ENCODE measurements at regions not wholly inside any gene's neighbourhood (a gene's known extent, or its start where the extent isn't known, plus 50 kb on each side); places are given as distances from the start of the nearest gene placed in this dataset.

DNA sequence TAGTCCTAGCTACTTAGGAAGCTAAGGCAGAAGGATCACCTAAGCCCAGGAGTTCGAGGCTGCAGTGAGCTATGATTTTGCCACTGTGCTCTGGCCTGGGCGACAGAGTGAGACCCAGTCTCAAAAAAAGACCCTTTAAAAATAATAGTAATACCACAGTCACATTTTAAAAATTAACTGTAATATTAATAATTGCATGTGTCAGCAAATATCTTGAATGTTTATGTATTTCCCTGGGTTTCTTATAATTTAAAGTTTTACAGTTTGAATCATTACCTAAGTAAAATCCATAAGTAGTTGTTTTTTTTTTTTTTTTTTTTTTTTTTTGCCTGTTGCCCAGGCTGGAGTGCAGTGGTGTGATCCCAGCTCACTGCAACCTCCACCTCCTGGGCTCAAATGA, 69.2 kb downstream of the LYZL2 start:
- peaks cover 0 to 37% (median 3%) of the 10 kb centered on the region in 10 experiments; a peak in 10 of 20 replicates for H3K4me1 ChIP-seq
- no peaks in the 10 kb centered on the region for H3K36me3 ChIP-seq
- 0 out of 22 replicates have a peak, but pooled peaks cover 0 to 12% (median 0%) of the 10 kb centered on the region in 11 experiments for H3K9me3 ChIP-seq (replicated peaks in 1 of 11)
- no peak for TF ChIP-seq Cebpa-rat (IDR thresholded peaks at IDR 0.05)
- H3K27me3 ChIP-seq, result no peaks in the 10 kb centered on the region
- H3K4me2 ChIP-seq, result no peak overlapping the region
- no peaks in the 10 kb centered on the region for H4K20me1 ChIP-seq
- no peak overlapping the region for H3K27ac ChIP-seq
- no peak overlapping the region for H3K4me3 ChIP-seq
- no peak overlapping the region for H3K9ac ChIP-seq

DNA sequence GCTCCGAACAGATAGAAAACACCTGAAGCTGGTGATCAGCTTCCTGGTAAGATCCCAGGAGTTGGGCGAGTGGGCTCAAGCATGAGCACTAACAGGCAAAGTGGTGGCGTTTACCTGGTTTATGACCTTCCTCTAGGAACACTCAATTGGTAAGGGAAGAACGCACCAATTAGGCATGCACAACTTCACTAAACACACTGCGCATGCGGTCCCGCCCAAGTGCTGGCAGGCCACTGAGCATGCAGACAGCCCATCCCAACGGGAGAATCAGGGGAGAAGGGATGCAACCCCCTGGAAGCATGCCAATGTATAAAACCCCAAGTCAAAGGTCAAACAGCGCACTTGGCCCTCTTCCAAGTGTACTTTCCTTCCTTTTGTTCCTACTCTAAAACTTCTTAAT, 70.4 kb downstream of the LYZL2 start:
- H3K27me3 ChIP-seq, result no peaks in the 10 kb centered on the region
- peaks cover 4 to 48% (median 9%) of the 10 kb centered on the region in 10 experiments; a peak in 19 of 20 replicates for H3K4me1 ChIP-seq
- H3K9ac ChIP-seq, result no peak overlapping the region
- no peak overlapping the region for H3K27ac ChIP-seq
- no peaks in the 10 kb centered on the region for H3K36me3 ChIP-seq
- TF ChIP-seq Cebpa-rat (IDR thresholded peaks at IDR 0.05), result no peak
- H4K20me1 ChIP-seq, result no peaks in the 10 kb centered on the region
- H3K4me3 ChIP-seq, result no peak overlapping the region
- H3K4me2 ChIP-seq, result no peak overlapping the region
- H3K9me3 ChIP-seq (replicated peaks in 1 of 11), result 0 out of 22 replicates have a peak, but pooled peaks cover 0 to 12% (median 0%) of the 10 kb centered on the region in 11 experiments

DNA sequence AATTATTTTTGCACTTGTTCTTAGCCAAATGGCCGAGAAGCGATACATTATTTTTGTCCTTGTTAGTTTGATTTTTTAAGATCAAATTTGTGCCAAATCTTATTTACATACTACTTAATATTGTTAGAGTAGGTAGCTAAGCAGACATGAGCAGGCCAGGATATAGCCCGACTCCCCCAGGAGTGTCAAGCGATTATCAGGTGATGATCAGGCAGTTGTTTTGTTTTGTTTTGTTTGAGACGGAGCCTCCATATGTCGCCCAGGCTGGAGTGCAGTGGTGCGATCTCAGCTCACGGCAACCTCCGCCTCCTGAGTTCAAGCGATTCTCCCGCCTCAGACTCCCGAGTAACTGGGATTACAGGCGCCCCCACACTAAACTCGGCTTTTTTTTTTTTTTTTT, 71.1 kb downstream of the LYZL2 start:
- Histone ChIP-seq H3K27ac (no peak overlapping the region), H3K36me3 (no peaks in the 10 kb centered on the region), H3K4me3 (no peak overlapping the region), H3K9ac (no peak overlapping the region), H4K20me1 (no peaks in the 10 kb centered on the region), H3K9me3 (replicated peaks in 1 of 11) (0 out of 22 replicates have a peak, but pooled peaks cover 0 to 12% (median 0%) of the 10 kb centered on the region in 11 experiments), H3K27me3 (no peaks in the 10 kb centered on the region), H3K4me1 (peaks cover 11 to 56% (median 16%) of the 10 kb centered on the region in 10 experiments), H3K4me2 (peak overlapping the region in 1 of 11 experiments; percentile 68; a peak in 2 of 22 replicates)
- TF ChIP-seq Cebpa-rat (IDR thresholded peaks at IDR 0.05), result no peak

DNA sequence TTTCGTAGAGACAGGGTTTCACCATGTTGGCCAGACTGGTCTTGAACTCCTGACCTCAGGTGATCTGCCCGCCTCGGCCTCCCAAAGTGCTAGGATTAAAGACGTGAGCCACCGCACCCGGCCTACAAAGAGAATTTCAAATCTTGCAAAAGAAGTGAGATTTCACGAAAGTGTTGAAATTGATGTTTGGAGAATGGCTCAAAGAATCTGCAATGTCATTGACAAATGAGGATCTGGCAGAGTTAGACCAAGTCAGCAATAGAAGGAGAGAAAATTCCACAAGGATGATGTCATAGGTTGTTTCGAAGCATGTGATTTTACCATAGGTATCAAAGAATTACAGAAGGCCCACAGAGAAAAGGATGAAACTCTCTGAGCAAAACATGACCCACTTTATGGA, 71.7 kb downstream of the LYZL2 start:
- Histone ChIP-seq H3K27ac (peak overlapping the region in 1 of 11 experiments; percentile 40; a peak in 2 of 22 replicates), H3K36me3 (no peaks in the 10 kb centered on the region), H3K9ac (no peak overlapping the region), H4K20me1 (no peaks in the 10 kb centered on the region), H3K27me3 (no peaks in the 10 kb centered on the region), H3K4me3 (no peak overlapping the region), H3K4me2 (peak overlapping the region in 3 of 11 experiments; percentile 67 to 77 (median 68); a peak in 6 of 22 replicates), H3K4me1 (peaks cover 17 to 61% (median 22%) of the 10 kb centered on the region in 10 experiments), H3K9me3 (replicated peaks in 1 of 11) (0 out of 22 replicates have a peak, but pooled peaks cover 0 to 10% (median 0%) of the 10 kb centered on the region in 11 experiments)
- TF ChIP-seq Cebpa-rat (IDR thresholded peaks at IDR 0.05), result no peak

DNA sequence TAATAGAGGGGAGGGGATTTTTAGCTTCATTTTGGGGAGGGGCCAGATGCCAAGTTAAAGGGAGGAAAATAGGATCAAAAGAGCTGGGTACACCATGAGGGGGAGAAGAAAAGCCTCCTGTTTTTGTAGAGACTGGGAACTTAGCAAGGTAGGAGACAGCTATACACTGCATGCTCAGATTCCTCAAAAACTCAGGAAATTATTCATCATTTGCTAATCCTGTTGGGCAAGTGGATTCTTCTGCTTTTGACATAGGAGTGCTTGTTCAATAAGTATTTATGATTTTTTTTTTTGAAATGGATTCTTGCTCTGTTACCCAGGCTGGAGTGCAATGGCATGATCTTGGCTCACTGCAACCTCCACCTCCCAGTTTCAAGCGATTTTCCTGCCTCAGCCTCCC, 73.4 kb downstream of the LYZL2 start:
- H3K4me3 ChIP-seq, result no peak overlapping the region
- H3K9ac ChIP-seq, result no peak overlapping the region
- H3K36me3 ChIP-seq, result no peaks in the 10 kb centered on the region
- peak overlapping the region in 4 of 11 experiments; percentile 56 to 77 (median 68); a peak in 8 of 22 replicates for H3K4me2 ChIP-seq
- no peaks in the 10 kb centered on the region for H4K20me1 ChIP-seq
- peaks cover 25 to 73% (median 33%) of the 10 kb centered on the region in 10 experiments for H3K4me1 ChIP-seq
- peak overlapping the region in 1 of 11 experiments; percentile 40; a peak in 1 of 22 replicates for H3K27ac ChIP-seq
- H3K27me3 ChIP-seq, result no peaks in the 10 kb centered on the region
- TF ChIP-seq Cebpa-rat (IDR thresholded peaks at IDR 0.05), result no peak
- no peaks in the 10 kb centered on the region for H3K9me3 ChIP-seq (replicated peaks in 1 of 11)

DNA sequence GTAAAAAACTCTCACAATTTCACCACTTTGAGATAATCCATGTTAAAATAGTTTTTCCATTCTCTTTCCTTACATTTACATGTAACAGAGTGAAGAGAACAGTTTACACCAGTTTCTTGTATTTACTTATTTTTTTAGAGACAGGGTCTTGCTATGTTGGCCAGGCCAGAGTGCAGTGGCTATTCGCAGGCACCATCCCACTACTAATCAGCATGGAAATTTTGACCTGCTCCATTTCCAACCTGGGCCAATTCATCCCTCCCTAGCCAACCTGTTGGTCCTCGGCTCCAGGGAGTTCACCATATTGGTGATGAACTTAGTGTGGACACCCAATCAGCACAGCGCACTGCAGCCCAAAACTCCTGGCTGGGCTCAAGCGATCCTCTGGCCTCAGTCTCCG, 74.1 kb downstream of the LYZL2 start:
- H3K4me3 ChIP-seq, result no peak overlapping the region

DNA sequence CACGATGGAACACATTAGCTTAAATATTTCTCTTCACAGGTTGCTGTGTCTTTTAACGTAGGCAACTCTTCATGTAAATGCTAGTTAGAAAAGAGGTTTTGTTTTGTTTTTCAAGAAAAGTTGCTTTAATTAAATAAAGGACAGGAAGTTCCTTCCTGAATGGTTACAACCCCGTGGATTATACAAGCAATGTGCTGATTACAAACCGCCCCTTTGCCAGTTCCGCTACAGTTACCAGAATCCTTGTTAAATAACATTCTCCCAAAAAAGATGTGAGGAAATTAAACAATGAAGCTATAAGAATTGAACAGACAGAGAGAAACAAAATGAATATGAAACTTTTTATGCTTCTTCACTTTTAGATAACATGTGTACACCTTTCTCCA, 75.1 kb downstream of the LYZL2 start:
- TF ChIP-seq Cebpa-rat (IDR thresholded peaks at IDR 0.05), result no peak
- 0 out of 22 replicates have a peak overlapping the region, but pooled peaks of 1 of the 11 experiments have one; percentile 17 for H3K9ac ChIP-seq
- no peaks in the 10 kb centered on the region for H3K9me3 ChIP-seq (replicated peaks in 1 of 11)
- no peaks in the 10 kb centered on the region for H4K20me1 ChIP-seq
- H3K4me3 ChIP-seq, result no peak overlapping the region
- no peaks in the 10 kb centered on the region for H3K36me3 ChIP-seq
- H3K27ac ChIP-seq, result peak overlapping the region in 3 of 11 experiments; percentile 9 to 47 (median 34); a peak in 4 of 22 replicates
- H3K27me3 ChIP-seq, result no peaks in the 10 kb centered on the region
- peak overlapping the region; percentile 5 to 84 (median 36); a peak in 16 of 22 replicates for H3K4me2 ChIP-seq
- peaks cover 32 to 81% (median 39%) of the 10 kb centered on the region in 10 experiments for H3K4me1 ChIP-seq

More for the DNA sequence above, 74.1 kb downstream of the LYZL2 start:
- no peaks in the 10 kb centered on the region for H3K27me3 ChIP-seq
- peak overlapping the region in 3 of 11 experiments; percentile 67 to 77 (median 68); a peak in 7 of 22 replicates for H3K4me2 ChIP-seq
- TF ChIP-seq Cebpa-rat (IDR thresholded peaks at IDR 0.05), result no peak
- H3K4me1 ChIP-seq, result peaks cover 32 to 79% (median 39%) of the 10 kb centered on the region in 10 experiments
- no peak overlapping the region; a peak in 1 of 22 replicates for H3K27ac ChIP-seq
- no peaks in the 10 kb centered on the region for H3K9me3 ChIP-seq (replicated peaks in 1 of 11)
- H3K9ac ChIP-seq, result no peak overlapping the region
- no peaks in the 10 kb centered on the region for H4K20me1 ChIP-seq
- no peaks in the 10 kb centered on the region for H3K36me3 ChIP-seq

DNA sequence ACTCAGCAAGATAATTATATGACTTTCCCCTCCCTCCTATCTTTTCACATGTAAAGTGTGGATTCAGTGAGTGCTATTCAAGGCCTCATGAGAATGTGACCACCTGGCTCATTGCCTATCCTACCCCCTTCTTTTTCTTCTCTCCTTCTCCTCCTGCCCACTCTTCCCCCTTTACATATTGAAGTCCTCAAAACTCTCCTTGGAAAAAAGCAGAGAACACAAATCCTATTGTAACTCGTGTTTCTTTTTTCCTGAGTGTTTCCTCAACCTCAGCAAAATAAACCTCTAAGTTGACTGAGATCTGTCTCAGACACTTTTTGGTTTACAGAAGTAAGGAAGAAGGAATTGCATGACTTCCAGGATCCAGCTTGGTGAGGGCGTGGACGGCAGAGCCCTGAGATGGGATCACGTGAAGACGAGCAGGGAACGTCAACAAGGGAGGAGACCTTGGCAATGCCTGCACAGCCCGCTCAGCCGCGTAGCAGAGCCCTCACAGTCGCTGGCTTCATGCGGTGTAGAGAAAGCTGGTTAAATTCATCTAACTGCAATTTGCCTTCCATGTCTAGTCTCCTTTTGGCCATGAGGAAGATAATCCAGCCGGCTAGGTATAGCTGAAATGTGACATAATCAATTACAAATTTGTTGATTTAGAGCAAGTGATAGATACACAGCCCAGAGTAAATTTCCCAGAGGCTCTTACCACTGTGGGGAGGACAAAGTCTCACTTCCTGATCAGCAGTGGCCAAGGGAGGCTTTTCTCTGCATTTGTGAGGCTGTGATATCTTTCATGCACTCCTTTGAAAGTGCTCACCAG, 75.7 kb downstream of the LYZL2 start:
- no peak overlapping the region for H3K4me3 ChIP-seq
- peak overlapping the region in 3 of 11 experiments; percentile 9 to 47 (median 34); a peak in 4 of 22 replicates for H3K27ac ChIP-seq
- H3K36me3 ChIP-seq, result no peaks in the 10 kb centered on the region
- H4K20me1 ChIP-seq, result no peaks in the 10 kb centered on the region
- H3K4me2 ChIP-seq, result peak overlapping the region; percentile 22 to 84 (median 51); a peak in 19 of 22 replicates
- H3K4me1 ChIP-seq, result peaks cover 32 to 82% (median 39%) of the 10 kb centered on the region in 10 experiments
- no peaks in the 10 kb centered on the region for H3K27me3 ChIP-seq
- no peaks in the 10 kb centered on the region for H3K9me3 ChIP-seq (replicated peaks in 1 of 11)
- TF ChIP-seq Cebpa-rat (IDR thresholded peaks at IDR 0.05), result no peak
- 0 out of 22 replicates have a peak overlapping the region, but pooled peaks of 1 of the 11 experiments have one; percentile 17 for H3K9ac ChIP-seq

DNA sequence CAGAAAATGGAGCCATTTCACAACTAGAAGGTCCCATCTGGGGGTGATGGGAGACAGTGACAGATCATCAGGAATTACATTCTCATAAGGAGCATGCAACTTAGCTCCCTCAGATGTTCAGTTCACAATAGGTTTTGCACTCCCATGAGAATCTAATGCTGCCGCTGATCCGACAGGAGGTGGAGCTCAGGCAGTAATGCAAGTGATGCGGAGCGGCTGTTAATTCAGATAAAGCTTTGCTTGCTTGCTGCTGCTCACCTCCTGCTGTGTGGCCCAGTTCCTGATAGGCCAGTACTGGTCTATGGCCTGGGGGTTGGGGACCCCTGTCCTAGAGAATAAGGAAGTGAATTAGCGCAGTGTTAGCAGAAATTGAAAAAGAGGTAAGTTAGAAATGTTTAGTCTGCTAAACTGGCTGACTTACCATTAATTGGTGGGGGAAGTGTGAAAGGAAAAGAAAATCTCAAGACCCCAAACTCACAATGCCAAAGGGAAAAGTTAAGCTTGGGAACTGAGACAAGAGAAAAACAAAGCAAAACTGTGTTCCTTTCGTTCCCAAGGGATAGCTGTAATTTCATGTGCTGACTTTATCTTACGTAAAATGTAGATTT, 76.4 kb downstream of the LYZL2 start:
- Histone ChIP-seq H3K9ac (no peak overlapping the region; a peak in 1 of 22 replicates), H3K4me3 (no peak overlapping the region), H4K20me1 (no peaks in the 10 kb centered on the region), H3K27me3 (no peaks in the 10 kb centered on the region), H3K9me3 (replicated peaks in 1 of 11) (no peaks in the 10 kb centered on the region), H3K36me3 (no peaks in the 10 kb centered on the region), H3K27ac (peak overlapping the region in 3 of 11 experiments; percentile 9 to 47 (median 34); a peak in 1 of 22 replicates), H3K4me1 (peaks cover 32 to 86% (median 39%) of the 10 kb centered on the region in 10 experiments), H3K4me2 (peak overlapping the region; percentile 23 to 84 (median 51))
- TF ChIP-seq Cebpa-rat (IDR thresholded peaks at IDR 0.05), result no peak
